Gastroesophageal sphincter (tissue), 4 donors: ENCODE measurements at regions not wholly inside any gene's neighbourhood (a gene's known extent, or its start where the extent isn't known, plus 50 kb on each side); places are given as distances from the start of the nearest gene placed in this dataset.
"Not testable (repeated sequence)": the region's sequence is repeated elsewhere in the genome, so short reads cannot be mapped to it uniquely, and the experiment has no call there.

Experiments
- ATAC-seq: fragments of 150-250 bp; one replicate; pipeline ENCODE4 v1.9.1; 2016; ENCODE audit warnings: mild to moderate bottlenecking, moderate library complexity
- H3K27ac ChIP-seq, 4 donors: fragments of 200-600 bp; sonication (generic) in 3 of 4; 1 replicate in 3 of 4; 2 replicates in 1 of 4; pipeline ENCODE4 v1.5.1; 2016 to 2019
- H3K27me3 ChIP-seq: fragments of 200-600 bp; sonication (generic); one replicate; pipeline ENCODE4 v1.5.1; 2019
- H3K36me3 ChIP-seq, 2 donors: fragments of 200-600 bp; sonication (generic); one replicate each; pipeline ENCODE4 v1.5.1; 2019; ENCODE audit warnings: control low read depth in 1 of 2
- H3K4me1 ChIP-seq, 3 donors: fragments of 200-600 bp; sonication (generic); 1 replicate in 2 of 3; 2 replicates in 1 of 3; pipeline ENCODE4 v1.5.1; 2016 to 2019; ENCODE audit warnings: control low read depth in 2 of 3
- H3K4me3 ChIP-seq, 2 donors: fragments of 200-600 bp; sonication (generic); one replicate each; pipeline ENCODE4 v1.5.1; 2019; ENCODE audit warnings: mild to moderate bottlenecking in 1 of 2, moderate library complexity in 1 of 2
- H3K9me3 ChIP-seq, 3 donors: fragments of 200-600 bp; sonication (generic); one replicate each; pipeline ENCODE4 v1.5.1; 2017 to 2019; ENCODE audit warnings: control low read depth in 2 of 3
- EP300 ChIP-seq: sonication (generic); formaldehyde crosslinking; IDR thresholded peaks from one replicate; pipeline ENCODE4 v1.6.1; 2017; ENCODE audit warnings: antibody characterized with exemption, mild to moderate bottlenecking
- POLR2A ChIP-seq, 2 donors: fragments of 450-650 bp; IDR thresholded peaks; one replicate each; pipeline ENCODE4 v1.6.1; 2017; ENCODE audit warnings: antibody characterized with exemption in 2 of 2, mild to moderate bottlenecking in 2 of 2, moderate library complexity in 1 of 2
- POLR2AphosphoS5 ChIP-seq: sonication (generic); formaldehyde crosslinking; IDR thresholded peaks from one replicate; pipeline ENCODE4 v1.6.1; 2017; ENCODE audit warnings: antibody characterized with exemption
- WGBS, 2 donors: methylation state at CpG; one replicate each; pipeline ENCODE4 v1.1.5; 2018; ENCODE audit warnings: low coverage in 1 of 2; 5-methylcytosine and 5-hydroxymethylcytosine counted together
- TF ChIP-seq, protein P1 (sequence below), 4 experiments: fragments of 200-600 bp in 2 of 4; fragments of 450-650 bp in 2 of 4; sonication (generic) in 1 of 4; IDR thresholded peaks; one replicate each; pipeline ENCODE4 v1.5.1; 2017 to 2019; ENCODE audit warnings: antibody characterized with exemption in 4 of 4, mild to moderate bottlenecking in 2 of 4, moderate library complexity in 2 of 4

- Histone ChIP-seq H3K36me3 (no peaks in the 10 kb centered on the region), H3K4me3 (no peak overlapping the region), H3K27ac (no peak overlapping the region), H3K9me3 (no peaks in the 10 kb centered on the region), H3K4me1 (no peaks in the 10 kb centered on the region), H3K27me3 (peaks cover 31% of the 10 kb centered on the region)
- TF ChIP-seq, protein P1, sequence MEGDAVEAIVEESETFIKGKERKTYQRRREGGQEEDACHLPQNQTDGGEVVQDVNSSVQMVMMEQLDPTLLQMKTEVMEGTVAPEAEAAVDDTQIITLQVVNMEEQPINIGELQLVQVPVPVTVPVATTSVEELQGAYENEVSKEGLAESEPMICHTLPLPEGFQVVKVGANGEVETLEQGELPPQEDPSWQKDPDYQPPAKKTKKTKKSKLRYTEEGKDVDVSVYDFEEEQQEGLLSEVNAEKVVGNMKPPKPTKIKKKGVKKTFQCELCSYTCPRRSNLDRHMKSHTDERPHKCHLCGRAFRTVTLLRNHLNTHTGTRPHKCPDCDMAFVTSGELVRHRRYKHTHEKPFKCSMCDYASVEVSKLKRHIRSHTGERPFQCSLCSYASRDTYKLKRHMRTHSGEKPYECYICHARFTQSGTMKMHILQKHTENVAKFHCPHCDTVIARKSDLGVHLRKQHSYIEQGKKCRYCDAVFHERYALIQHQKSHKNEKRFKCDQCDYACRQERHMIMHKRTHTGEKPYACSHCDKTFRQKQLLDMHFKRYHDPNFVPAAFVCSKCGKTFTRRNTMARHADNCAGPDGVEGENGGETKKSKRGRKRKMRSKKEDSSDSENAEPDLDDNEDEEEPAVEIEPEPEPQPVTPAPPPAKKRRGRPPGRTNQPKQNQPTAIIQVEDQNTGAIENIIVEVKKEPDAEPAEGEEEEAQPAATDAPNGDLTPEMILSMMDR (IDR thresholded peaks at IDR 0.05), result no peak
- TF ChIP-seq POLR2A (IDR thresholded peaks at IDR 0.05) (no peak), EP300 (no peak), POLR2AphosphoS5 (no peak)
- 8 to 9% methylated on average over 6 to 9 of the region's 14 CpGs for WGBS, 2 donors
- no peak for ATAC-seq
Observed at GRCh38 chr18:47381975-47382570, 130.6 kb upstream of the SKOR2 start.

DNA sequence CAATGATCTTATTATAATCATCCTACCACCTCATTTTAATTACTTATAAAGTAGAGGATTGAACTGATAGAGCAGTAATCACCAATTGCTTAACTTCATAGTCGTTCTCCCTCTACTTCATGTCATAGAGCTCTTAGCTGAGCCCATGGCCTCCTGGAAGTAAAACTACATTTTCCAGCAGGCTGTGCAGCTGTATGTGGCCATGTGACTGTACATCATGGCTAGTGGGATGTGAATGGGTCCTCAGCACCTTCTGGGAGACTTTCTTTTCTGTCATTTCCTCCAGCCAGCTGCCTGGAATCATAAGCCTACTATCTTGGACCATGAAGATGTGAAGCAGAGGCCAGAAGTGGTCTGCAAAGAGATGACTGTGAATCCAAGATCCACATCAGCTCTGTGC lies 128.7 kb upstream of the SKOR2 start:
- Histone ChIP-seq H3K27me3 (peaks cover 31% of the 10 kb centered on the region), H3K4me3 (no peak overlapping the region), H3K4me1 (no peaks in the 10 kb centered on the region), H3K27ac (no peak overlapping the region), H3K36me3 (no peaks in the 10 kb centered on the region), H3K9me3 (no peaks in the 10 kb centered on the region)
- TF ChIP-seq, protein P1 (IDR thresholded peaks at IDR 0.05), result no peak
- TF ChIP-seq POLR2A (IDR thresholded peaks at IDR 0.05), result no peak
- WGBS, 2 donors, result 43 to 60% methylated on average over 1 of the region's 1 CpG
- no peak for ATAC-seq

DNA sequence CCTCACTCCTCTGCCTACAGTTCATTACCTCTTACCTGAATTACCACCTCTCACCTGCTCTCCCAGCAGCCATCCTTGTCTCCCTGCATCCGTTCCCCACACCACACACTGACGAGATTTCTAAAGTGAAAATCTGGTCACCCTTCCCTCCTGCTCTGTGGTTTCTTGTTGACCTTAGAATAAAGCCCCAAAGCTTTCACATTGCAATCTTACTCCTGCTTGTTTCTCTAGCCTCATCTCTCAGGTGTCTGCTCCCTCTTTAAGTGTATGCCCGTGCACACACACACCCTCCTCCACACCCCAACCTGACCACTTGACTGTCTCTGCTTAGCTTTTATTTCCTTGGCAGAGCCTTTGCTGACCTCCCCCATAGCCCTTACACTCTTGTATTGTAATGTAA lies 122.0 kb upstream of the SKOR2 start:
- WGBS, 2 donors, result 63 to 89% methylated on average over 3 of the region's 3 CpGs
- Histone ChIP-seq H3K9me3 (peaks cover 0 to 3% (median 0%) of the 10 kb centered on the region in 3 donors), H3K27ac (no peak overlapping the region), H3K36me3 (no peaks in the 10 kb centered on the region), H3K4me1 (no peaks in the 10 kb centered on the region), H3K4me3 (no peak overlapping the region), H3K27me3 (peaks cover 10% of the 10 kb centered on the region)
- no peak for TF ChIP-seq POLR2A (IDR thresholded peaks at IDR 0.05)
- no peak for TF ChIP-seq EP300
- TF ChIP-seq, protein P1 (IDR thresholded peaks at IDR 0.05), result no peak
- TF ChIP-seq POLR2AphosphoS5, result no peak
- no peak for ATAC-seq

DNA sequence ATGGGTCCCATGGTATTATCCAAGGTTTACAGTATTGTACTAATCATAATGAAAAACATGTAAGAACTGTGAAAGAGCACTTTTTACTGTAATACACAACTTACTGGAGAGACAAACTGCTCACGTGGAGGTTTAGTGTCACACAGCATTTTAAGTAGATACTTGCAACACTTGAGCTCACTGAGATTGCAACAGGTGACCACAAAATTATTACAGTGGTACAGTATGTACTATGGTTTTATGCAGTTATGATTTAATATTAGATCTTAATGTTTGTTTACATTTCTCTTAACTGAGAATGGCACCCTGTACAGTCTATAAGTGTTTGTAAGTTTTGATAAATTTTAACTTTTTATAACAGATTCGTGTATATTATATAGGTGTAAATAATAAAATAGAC lies 118.6 kb upstream of the SKOR2 start:
- TF ChIP-seq POLR2AphosphoS5 (no peak), EP300 (no peak), POLR2A (IDR thresholded peaks at IDR 0.05) (no peak)
- TF ChIP-seq, protein P1 (IDR thresholded peaks at IDR 0.05), result no peak
- 54 to 76% methylated on average over 2 of the region's 2 CpGs for WGBS, 2 donors

GRCh38 chr18:47354061-47354460 lies 102.6 kb upstream of the SKOR2 start:
- H3K4me1 ChIP-seq, H3K36me3 ChIP-seq, H3K4me3 ChIP-seq, H3K27me3 ChIP-seq, ATAC-seq, H3K27ac ChIP-seq: not testable (repeated sequence)
- H3K9me3 ChIP-seq, result peaks cover 0 to 13% (median 0%) of the 10 kb centered on the region in 3 donors
- WGBS, 2 donors, result 67 to 100% methylated on average over 1 to 2 of the region's 15 CpGs

More for the DNA sequence above, 118.6 kb upstream of the SKOR2 start:
- Histone ChIP-seq H3K4me3 (no peak overlapping the region), H3K27me3 (no peaks in the 10 kb centered on the region), H3K9me3 (peaks cover 0 to 21% (median 0%) of the 10 kb centered on the region in 3 donors), H3K36me3 (no peaks in the 10 kb centered on the region), H3K27ac (no peak overlapping the region), H3K4me1 (no peaks in the 10 kb centered on the region)
- ATAC-seq, result no peak
